Gastroesophageal sphincter (tissue), 4 donors: ENCODE measurements at regions not wholly inside any gene's neighbourhood (a gene's known extent, or its start where the extent isn't known, plus 50 kb on each side); places are given as distances from the start of the nearest gene placed in this dataset.

Experiments
- ATAC-seq: fragments of 150-250 bp; one replicate; pipeline ENCODE4 v1.9.1; 2016; ENCODE audit warnings: mild to moderate bottlenecking, moderate library complexity
- H3K27ac ChIP-seq, 4 donors: fragments of 200-600 bp; sonication (generic) in 3 of 4; 1 replicate in 3 of 4; 2 replicates in 1 of 4; pipeline ENCODE4 v1.5.1; 2016 to 2019
- H3K27me3 ChIP-seq: fragments of 200-600 bp; sonication (generic); one replicate; pipeline ENCODE4 v1.5.1; 2019
- H3K36me3 ChIP-seq, 2 donors: fragments of 200-600 bp; sonication (generic); one replicate each; pipeline ENCODE4 v1.5.1; 2019; ENCODE audit warnings: control low read depth in 1 of 2
- H3K4me1 ChIP-seq, 3 donors: fragments of 200-600 bp; sonication (generic); 1 replicate in 2 of 3; 2 replicates in 1 of 3; pipeline ENCODE4 v1.5.1; 2016 to 2019; ENCODE audit warnings: control low read depth in 2 of 3
- H3K4me3 ChIP-seq, 2 donors: fragments of 200-600 bp; sonication (generic); one replicate each; pipeline ENCODE4 v1.5.1; 2019; ENCODE audit warnings: mild to moderate bottlenecking in 1 of 2, moderate library complexity in 1 of 2
- H3K9me3 ChIP-seq, 3 donors: fragments of 200-600 bp; sonication (generic); one replicate each; pipeline ENCODE4 v1.5.1; 2017 to 2019; ENCODE audit warnings: control low read depth in 2 of 3
- EP300 ChIP-seq: sonication (generic); formaldehyde crosslinking; IDR thresholded peaks from one replicate; pipeline ENCODE4 v1.6.1; 2017; ENCODE audit warnings: antibody characterized with exemption, mild to moderate bottlenecking
- POLR2A ChIP-seq, 2 donors: fragments of 450-650 bp; IDR thresholded peaks; one replicate each; pipeline ENCODE4 v1.6.1; 2017; ENCODE audit warnings: antibody characterized with exemption in 2 of 2, mild to moderate bottlenecking in 2 of 2, moderate library complexity in 1 of 2
- POLR2AphosphoS5 ChIP-seq: sonication (generic); formaldehyde crosslinking; IDR thresholded peaks from one replicate; pipeline ENCODE4 v1.6.1; 2017; ENCODE audit warnings: antibody characterized with exemption
- WGBS, 2 donors: methylation state at CpG; one replicate each; pipeline ENCODE4 v1.1.5; 2018; ENCODE audit warnings: low coverage in 1 of 2; 5-methylcytosine and 5-hydroxymethylcytosine counted together
- TF ChIP-seq, protein P1 (sequence below), 4 experiments: fragments of 200-600 bp in 2 of 4; fragments of 450-650 bp in 2 of 4; sonication (generic) in 1 of 4; IDR thresholded peaks; one replicate each; pipeline ENCODE4 v1.5.1; 2017 to 2019; ENCODE audit warnings: antibody characterized with exemption in 4 of 4, mild to moderate bottlenecking in 2 of 4, moderate library complexity in 2 of 4

DNA sequence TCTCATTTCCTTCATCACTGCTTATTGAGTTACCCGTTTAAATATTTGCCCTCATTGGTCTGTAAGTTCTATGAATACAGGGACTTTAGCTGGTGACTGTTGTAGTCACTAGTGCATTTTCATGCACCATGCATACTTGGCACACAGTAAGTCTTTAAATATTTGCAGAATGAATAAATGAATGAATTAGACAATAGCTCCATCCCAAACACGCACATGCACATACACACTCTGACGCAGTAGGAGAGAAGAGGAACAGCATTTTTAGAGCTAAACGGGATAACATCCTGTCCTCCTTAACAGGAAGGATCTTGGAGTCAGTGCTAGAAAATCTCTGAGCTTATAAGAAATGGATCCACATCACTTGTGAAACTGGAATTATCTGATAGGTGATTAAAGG, 447.7 kb downstream of the KIF4B start:
- H3K4me1 ChIP-seq: no peaks in the 10 kb centered on the region
- H3K4me3 ChIP-seq: no peak overlapping the region
- no peak for ATAC-seq
- H3K36me3 ChIP-seq: no peaks in the 10 kb centered on the region
- H3K27ac ChIP-seq: no peak overlapping the region
- no peaks in the 10 kb centered on the region for H3K27me3 ChIP-seq
- H3K9me3 ChIP-seq: no peaks in the 10 kb centered on the region
- TF ChIP-seq, protein P1, sequence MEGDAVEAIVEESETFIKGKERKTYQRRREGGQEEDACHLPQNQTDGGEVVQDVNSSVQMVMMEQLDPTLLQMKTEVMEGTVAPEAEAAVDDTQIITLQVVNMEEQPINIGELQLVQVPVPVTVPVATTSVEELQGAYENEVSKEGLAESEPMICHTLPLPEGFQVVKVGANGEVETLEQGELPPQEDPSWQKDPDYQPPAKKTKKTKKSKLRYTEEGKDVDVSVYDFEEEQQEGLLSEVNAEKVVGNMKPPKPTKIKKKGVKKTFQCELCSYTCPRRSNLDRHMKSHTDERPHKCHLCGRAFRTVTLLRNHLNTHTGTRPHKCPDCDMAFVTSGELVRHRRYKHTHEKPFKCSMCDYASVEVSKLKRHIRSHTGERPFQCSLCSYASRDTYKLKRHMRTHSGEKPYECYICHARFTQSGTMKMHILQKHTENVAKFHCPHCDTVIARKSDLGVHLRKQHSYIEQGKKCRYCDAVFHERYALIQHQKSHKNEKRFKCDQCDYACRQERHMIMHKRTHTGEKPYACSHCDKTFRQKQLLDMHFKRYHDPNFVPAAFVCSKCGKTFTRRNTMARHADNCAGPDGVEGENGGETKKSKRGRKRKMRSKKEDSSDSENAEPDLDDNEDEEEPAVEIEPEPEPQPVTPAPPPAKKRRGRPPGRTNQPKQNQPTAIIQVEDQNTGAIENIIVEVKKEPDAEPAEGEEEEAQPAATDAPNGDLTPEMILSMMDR (IDR thresholded peaks at IDR 0.05): no peak
- no peak for TF ChIP-seq EP300
- TF ChIP-seq POLR2A (IDR thresholded peaks at IDR 0.05): no peak
- TF ChIP-seq POLR2AphosphoS5: no peak
- WGBS, 2 donors: 82 to 85% methylated on average over 4 of the region's 4 CpGs

DNA sequence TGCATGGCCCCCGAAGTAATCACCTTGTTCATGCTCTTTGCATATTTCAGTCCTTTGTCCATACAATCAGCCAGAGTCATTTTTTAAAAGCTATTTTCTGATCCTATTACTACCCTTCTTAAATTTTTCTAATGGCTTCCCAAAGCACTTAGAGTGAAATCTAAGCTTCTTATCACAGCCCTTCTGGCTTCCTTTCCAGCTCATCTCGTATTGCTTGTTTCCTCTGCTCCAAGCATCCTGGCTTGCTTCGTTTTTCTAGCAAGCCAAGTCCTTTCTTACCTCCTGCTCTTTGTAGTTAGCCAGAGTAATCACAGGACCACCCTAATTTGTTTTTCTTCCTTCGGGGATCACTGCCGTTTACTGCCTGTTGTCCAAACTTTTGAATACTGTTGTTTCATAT, 453.3 kb downstream of the KIF4B start:
- no peak overlapping the region for H3K27ac ChIP-seq
- no peak for ATAC-seq
- no peaks in the 10 kb centered on the region for H3K4me1 ChIP-seq
- H3K4me3 ChIP-seq: no peak overlapping the region
- no peaks in the 10 kb centered on the region for H3K9me3 ChIP-seq
- 59 to 67% methylated on average over 4 to 5 of the region's 5 CpGs for WGBS, 2 donors
- TF ChIP-seq POLR2A (IDR thresholded peaks at IDR 0.05) (no peak), POLR2AphosphoS5 (no peak), EP300 (no peak)
- TF ChIP-seq, protein P1 (IDR thresholded peaks at IDR 0.05): no peak
- no peaks in the 10 kb centered on the region for H3K27me3 ChIP-seq
- H3K36me3 ChIP-seq: no peaks in the 10 kb centered on the region

DNA sequence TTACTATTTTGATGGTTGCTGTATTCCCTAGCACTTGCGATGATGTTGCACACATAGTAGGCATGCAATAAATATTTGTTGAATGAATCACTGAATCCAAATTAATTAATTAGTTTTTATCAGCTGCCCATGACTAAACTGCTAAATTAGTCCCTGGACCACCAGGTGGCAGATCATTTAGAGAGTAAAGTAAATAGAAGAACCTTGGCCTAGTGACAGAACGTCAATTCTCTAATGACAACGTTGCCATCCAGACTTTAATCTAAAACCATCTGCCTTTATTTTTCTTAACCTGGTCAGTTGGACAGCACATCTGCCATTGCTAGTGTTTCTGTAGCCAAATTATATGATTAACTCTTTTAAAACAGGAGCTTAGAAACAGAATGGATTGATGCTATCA, 457.5 kb downstream of the KIF4B start:
- Histone ChIP-seq H3K4me1 (no peaks in the 10 kb centered on the region), H3K27ac (no peak overlapping the region), H3K27me3 (no peaks in the 10 kb centered on the region), H3K4me3 (no peak overlapping the region), H3K9me3 (peaks cover 0 to 6% (median 0%) of the 10 kb centered on the region in 3 donors), H3K36me3 (no peaks in the 10 kb centered on the region)
- TF ChIP-seq, protein P1 (IDR thresholded peaks at IDR 0.05): no peak
- TF ChIP-seq POLR2AphosphoS5 (no peak), POLR2A (IDR thresholded peaks at IDR 0.05) (no peak), EP300 (no peak)
- WGBS, 2 donors: 53 to 68% methylated on average over 2 to 3 of the region's 3 CpGs
- ATAC-seq: no peak

DNA sequence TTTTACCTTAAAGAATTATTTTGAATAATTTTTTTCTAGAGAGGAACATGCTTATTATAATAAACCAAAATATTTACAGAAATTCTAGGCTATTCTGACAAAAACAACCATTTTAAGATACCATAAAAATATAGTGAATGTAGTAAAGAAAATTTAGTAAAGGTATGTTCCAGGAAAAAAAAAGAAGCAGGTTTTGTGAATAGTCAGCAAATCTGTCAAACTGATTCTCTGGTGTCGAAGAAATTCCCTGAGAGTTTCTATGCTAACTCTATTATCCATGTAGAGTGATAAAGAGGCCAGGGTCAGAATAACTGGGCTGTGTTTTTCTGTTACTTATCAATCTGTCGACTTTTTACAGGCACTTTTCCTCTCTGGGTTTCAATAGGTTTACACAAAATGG, 459.2 kb downstream of the KIF4B start:
- Histone ChIP-seq H3K27me3 (no peaks in the 10 kb centered on the region), H3K9me3 (peaks cover 0 to 10% (median 0%) of the 10 kb centered on the region in 3 donors), H3K27ac (no peak overlapping the region), H3K4me1 (no peaks in the 10 kb centered on the region), H3K4me3 (no peak overlapping the region), H3K36me3 (no peaks in the 10 kb centered on the region)
- 70 to 89% methylated on average over 2 of the region's 2 CpGs for WGBS, 2 donors
- TF ChIP-seq POLR2AphosphoS5 (no peak), POLR2A (IDR thresholded peaks at IDR 0.05) (no peak), EP300 (no peak)
- TF ChIP-seq, protein P1 (IDR thresholded peaks at IDR 0.05): no peak
- no peak for ATAC-seq

DNA sequence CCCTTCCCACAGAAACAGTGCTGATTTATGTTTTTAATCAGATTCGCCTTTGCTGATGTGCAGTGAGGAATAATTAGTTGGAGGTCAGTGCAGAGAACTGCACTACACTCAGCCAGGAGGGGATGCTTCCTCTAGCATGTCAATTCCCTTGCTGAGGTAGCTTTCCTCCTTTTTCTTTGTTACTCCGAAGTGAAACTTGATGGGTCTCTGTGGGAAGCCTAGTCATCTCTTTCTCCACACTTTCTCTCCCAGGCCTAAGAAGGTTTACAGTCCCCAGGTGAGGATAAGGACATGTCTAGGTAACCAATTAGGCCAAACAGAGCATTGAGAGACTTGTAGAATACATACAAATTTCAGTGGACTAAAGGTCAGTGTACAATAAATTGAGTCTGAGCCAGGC, 461.8 kb downstream of the KIF4B start:
- TF ChIP-seq POLR2A (IDR thresholded peaks at IDR 0.05) (no peak), EP300 (no peak), POLR2AphosphoS5 (no peak)
- TF ChIP-seq, protein P1 (IDR thresholded peaks at IDR 0.05): no peak
- Histone ChIP-seq H3K4me3 (no peak overlapping the region), H3K9me3 (peaks cover 0 to 10% (median 0%) of the 10 kb centered on the region in 3 donors), H3K36me3 (no peaks in the 10 kb centered on the region), H3K4me1 (no peaks in the 10 kb centered on the region), H3K27me3 (no peaks in the 10 kb centered on the region), H3K27ac (no peak overlapping the region)
- ATAC-seq: no peak
- WGBS, 2 donors: 45 to 83% methylated on average over 1 of the region's 2 CpGs
